NCI-H187 treated with DMSO at 0.1 percent for 48 hours (cell line): ENCODE measurements at regions not wholly inside any gene's neighbourhood (a gene's known extent, or its start where the extent isn't known, plus 50 kb on each side); places are given as distances from the start of the nearest gene placed in this dataset.

Experiments used
- DNase-seq: peaks from one replicate; lab custom pipeline; 2025; lab: John Stamatoyannopoulos, UW

DNA sequence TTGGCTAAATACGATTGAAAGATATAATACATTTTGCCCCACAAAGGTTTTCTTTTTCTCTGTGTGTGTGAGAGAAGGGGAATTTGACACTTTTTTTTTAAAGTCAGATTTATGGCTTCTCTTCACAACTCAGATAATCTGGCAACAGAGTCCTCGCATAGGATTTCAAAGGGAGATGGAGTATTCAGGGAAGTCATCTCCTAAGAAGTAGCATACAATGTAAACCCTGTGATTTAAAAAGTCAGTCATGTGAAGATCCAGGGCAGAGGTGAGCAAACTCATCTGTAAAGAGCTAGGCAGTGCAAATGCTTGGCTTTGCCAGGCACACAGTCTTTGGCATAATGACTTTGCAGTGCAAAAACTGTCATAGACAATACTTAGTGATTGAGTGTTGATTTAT is 1526.3 kb downstream of the AACS start:
- DNase-seq = no peak

DNA sequence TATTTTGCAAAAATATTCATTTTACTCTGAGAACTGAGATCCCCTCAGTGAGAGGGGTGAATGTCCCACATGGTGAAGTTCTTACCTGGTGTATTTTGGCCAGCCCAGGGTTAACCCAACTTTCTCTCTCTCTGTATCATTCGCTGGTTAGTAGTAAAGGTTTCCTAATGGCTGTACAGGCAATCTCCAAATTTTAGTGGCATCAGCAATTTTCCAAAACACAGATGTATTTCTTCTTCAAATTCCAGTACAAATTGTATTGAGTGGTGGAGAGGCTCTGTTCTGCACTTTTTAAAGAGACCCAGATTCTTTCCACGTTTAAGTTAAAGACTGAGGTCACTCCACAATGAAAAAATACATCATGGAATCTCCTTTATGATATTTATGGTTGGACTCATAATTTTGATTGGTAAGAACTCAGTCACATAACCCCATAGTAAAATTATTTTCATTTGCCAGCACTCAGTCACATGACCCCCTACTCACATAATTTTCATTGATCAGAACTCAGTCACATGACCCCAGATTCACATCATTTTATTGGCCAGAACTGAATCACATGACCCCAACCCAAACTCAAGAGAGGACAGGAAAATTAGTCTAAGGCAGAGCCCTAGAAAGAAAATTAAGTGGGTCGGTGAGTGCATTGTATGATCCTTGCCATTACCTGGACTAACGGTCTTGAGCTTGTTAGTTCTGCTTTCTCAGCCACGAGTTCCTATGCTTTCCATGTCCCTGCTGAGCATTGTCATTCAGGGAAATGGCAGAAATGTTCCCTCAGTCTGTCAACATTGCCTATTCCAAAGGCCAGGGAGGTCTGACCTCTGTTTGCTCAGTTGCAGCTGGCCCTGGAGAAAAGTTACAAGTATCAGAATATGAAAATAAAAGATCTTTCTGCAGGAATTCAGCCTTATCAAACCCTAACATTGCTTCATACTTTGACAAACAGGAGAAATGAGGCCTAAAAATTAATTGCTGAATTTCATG is 1536.2 kb downstream of the AACS start:
- DNase-seq = no peak

DNA sequence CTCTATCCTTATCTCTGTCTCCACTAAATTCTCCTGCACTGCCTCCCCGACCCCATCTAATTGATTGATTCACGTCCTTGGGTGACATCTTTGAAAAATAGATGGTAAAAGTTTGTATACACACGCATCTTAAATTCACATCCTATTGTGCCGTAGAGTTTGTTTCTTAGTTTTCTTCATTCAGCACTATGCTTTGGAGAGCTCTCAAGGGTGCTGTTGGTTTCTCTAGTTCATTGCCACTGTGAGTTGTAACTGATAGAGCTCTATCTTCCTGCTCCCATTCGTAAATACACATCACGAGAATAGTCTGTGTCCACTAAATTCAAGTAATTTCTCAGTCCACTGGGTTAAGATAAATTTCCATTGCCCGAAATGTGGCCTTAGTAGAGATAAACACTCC is 1537.4 kb downstream of the AACS start:
- no peak for DNase-seq

DNA sequence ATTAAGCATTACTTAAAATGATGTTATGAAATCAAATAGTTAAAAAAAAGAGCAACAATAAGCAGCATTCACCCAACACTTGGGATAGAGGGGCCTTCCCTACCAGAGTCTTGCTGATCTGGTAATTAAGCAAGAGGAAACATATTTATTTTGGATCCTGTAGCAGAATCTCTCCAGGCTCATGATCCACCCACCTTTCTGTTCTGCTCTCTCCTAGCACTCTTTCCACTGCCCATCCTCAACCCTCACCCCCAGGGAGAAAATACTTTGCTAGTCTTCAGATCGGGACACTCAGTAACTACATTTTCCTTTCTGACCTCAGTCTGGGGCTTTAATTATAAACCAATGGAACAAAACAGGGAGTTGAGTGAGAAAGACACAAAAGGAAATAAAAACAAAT is 1541.9 kb downstream of the AACS start:
- DNase-seq = no peak

DNA sequence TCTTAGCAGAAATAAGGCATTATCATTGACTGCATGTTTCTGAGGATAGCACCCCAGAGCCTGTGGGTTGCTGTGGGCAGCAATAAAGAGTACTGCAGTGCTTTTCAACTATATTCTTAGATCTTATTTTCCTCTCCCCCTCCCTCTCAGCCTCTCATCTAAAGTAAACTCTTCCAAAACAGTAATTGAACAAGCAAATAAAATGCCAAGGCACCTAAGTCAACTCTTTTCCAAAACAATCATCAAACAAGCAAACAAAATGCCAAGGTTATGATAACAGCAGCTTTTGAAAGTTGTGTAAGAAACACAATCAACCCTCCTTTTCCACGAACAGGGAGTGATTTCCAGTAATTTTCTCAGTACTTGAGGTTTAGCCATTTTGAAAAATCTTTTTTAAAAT is 1542.6 kb downstream of the AACS start:
- DNase-seq = no peak

DNA sequence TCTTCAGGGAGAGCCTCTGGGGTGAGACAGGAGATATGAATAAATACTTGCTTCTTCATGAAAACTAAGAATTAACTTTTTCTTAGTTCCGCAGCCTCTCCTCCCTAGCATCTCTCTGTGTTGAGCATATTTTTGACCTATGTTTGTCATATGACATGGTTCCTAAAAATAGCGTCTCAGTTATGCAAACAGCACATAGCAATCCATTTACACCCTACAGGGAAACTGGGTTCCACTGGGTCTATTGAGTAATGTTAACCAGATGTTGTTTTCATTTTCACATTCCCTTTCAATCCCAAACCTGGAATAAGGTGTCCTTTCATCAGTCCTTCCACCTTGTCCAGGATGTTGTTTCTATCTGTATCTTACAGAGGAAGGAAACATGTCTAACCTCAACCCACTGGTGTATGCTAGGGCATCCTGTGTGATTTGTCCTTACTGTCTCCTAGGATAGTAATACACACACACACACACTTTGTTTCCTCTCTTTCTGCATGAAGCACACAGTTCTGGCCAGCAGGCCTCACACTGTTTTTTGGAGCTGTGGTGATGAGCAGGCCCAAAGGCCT is 1543.5 kb downstream of the AACS start:
- DNase-seq = no peak

DNA sequence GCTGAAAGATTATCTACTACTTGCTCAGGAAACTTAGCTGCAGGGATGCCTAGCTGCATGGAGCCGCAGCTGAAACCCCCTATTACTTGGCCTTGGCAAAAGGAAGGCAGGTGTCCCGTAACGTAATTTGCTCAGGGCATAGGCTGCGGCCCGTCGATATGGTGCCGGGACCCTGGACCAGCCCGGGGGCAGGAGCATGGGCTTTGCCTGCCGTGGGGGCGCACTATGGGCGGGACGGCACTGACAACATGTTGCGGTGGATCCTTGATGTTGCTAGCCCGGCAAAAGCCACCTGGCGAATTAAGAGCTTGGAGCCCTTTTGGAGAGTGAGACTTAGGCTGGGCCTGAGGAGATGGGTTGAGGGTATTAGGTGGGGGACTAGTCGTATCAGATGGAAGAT is 1551.2 kb downstream of the AACS start:
- no peak for DNase-seq

DNA sequence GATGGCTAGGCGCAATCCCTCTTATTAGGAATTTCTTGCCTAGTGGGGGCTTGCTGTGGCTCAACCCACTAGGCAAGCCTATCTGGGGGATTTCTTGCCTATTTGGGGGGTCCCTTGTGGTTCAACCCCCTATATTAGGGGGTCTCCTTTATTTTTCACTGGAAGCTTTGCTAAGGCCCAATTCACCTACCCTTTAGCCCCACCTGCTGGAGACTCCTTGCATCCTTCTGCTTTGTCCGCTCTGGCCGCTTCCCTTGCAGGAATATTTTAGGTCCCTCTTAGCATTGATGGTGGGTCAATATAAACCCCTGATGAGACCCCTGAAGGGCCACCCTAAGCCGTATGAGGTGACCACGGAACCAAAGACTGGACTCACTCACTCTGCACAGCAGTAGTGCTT is 1552.1 kb downstream of the AACS start:
- no peak for DNase-seq

DNA sequence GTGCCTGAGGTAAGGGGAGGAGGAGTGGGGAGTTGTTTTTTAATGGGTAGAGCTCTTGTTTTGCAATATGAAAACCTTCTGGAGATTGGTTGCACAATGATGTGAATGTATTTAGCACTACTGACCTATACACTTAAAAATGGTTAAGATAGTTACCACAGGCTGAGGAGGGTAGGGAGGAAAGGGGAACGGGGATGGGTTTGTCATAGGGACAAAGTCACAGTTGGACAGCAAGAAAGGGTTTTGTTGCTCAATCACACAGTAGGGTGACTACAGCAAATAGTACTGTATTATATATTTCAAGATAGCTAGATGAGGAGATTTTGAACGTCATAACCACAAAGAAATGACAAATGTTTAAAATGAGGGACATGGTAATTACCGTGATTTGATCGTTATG is 1562.4 kb downstream of the AACS start:
- no peak for DNase-seq

DNA sequence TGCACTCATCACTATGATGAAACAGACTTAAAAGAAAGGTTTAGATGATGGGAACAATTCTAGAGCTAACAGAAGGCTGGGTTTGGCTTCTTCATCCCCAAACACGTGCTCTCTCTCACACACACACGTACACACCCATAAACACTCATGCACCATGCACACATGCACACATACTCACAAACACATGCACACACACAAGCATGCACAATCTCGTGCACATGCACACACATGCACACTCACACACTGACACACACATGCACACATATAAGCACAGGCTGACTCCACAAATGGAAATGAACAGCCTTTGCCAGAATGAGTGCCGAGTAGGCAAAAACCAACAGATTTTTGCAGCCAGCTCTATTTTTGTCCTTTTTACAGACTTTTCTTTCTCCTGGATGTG is 1571.6 kb downstream of the AACS start:
- no peak for DNase-seq

DNA sequence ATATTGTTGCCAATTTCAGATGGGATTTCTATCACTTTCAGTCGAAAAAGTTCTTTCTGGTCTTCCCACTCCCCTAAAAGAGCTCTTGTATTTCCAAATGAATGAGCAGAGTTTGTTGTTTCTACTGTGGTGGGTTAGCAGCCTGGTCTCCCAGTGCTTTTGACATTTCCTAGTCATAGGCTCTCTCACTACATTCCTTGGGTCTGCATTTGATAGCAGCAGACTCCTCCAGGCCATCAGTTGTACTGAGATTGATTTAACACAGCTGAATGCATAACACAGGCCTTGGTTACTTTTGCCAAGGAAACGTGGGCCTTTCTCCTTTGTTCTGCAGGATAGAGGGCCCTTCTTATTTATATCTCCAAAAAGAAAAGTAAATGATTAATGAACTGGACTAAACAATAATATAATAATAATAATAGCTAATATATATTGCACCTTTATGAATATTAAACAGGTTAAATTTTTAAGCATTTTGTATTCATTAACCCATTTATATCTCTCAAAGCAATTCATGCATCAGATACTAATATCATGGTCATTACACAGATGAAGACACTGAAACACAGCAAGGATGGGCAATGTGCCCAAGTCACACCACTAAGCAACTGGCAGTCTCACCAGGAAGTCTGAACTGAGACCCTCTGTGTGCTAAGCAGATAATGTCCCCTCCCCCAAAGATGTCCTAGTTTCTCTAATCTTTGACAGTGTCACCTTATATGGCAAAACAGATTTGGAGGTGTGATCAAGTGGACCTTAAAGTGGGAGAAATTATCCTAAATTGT is 1579.2 kb downstream of the AACS start:
- DNase-seq = no peak

DNA sequence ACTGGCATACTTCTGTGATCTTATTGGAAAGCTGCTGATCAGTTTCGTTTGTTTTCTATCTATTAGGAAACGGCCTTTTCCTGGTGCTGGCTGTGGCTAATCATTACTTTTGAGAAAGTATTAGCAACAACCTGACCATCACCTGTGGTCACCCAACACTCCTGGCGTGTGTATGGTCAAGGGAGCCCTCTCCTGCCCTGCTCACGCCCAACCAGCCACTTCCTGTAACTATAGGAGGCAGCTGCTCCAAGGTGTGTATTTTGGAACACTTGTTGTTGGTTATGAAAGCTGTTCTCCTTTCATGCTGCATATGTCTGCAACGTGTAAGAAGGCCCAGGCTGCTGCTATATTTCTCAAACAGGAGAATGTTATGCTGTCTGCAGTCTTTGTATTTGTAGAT is 1582.8 kb downstream of the AACS start:
- no peak for DNase-seq

DNA sequence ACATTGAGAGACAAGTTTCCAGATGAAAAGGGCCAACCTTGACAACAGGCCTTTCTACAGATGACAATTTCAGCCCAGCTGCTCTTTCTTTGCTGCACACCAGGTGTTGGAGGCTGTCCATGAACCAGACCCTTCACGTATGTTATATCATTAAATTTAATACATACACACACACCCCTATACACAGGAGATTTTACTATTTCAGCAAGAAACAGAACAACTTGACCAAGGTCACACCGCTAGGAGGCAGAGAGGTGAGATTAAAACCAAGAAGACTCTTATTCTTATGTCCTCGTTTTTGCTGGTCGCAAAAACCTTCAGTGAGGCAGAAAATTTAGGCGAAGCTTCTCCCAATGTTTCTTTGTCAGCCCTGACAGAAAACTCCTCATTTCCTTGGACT is 1585.9 kb downstream of the AACS start:
- DNase-seq = no peak

DNA sequence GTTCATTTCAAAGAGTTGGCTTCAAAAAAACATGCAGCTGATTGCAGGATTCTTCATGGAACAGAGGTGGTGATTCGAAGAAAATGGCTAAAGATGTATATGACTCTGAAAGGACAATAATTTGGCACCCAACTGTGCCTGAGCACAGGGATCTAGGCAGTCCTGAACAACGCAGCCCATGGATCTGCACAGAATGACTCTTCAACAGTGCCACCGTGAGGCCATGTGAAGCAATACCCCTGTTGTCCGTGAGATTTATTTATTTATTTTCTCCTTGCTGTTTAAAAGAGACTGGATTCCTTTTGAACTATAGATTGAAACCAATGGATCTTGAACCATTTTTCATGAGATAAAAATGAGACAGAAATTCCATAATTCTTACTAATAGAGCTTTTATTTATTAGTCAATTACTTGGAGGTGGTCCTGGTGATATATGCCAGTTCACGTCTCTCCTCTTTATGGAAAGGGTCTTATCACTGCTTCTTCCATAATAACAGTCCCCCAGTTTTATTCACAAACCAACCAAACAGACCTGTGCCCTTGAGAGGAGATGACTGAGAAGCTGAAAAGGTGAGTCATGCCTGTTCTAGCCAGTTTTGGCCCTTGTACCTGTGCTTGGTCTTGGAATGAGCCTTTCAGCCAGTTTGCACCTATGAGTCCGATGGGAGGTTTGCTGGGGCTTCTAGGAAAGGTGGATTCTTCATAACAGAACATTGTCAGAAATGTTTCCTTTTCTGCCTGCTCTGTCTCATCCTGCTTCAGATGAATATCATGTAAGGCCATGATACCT is 1598.3 kb downstream of the AACS start:
- no peak for DNase-seq

DNA sequence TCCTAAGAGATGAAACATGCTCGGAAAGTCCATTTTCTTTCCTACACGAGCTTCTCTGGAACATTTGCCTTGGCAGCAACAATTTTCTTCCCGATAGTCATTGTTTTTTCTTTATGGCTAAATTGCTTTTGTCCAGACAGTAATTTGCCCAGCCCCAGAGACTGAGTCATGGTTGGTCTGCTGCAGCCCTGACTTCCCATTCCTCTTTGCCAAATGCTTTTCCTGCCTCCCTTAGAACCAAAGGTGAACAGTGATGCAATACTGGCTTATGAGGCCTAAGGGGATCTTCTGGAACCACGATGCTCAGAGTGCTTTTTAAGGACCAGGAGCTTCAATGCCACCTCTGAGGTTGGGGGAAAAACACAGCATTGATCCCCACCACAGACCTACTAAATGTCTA is 1599.6 kb upstream of the TMEM132C start:
- no peak for DNase-seq

DNA sequence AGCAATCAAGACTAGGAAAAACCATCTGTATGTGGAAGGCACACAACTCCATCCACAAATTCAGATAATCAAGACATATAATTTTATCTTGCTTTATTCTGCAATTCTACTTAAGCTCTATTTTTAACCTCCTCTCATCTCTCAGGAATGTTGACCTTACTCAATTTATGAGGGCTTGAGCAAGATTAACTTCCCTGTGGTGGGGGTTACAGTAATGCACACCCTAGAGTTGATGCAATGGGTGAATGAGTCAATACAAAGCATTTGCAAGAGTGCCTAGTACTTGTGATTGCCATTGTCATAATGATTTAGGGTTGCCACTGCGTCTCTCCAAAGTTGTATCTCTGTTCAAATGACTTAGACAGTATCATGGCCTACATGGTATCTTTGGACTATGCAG is 1598.4 kb upstream of the TMEM132C start:
- DNase-seq = no peak

DNA sequence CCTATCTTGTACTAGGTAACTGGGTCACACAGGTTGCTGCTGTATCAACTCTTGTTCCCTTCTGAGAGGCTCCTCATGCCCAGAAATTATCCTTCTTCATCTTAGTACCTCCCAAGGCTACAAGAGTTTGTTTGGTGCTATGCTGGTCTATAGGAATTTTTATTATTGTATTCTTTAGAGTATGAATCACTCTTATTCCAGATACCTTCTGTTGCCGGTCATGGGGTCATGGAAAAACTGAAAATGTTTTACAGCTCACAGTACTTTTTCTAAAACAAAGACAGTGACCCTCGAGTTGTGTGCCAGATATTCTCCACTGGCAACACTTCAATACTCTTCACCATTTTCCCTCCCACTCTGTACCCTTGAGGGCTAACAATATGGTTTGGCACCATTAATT is 1598.0 kb upstream of the TMEM132C start:
- no peak for DNase-seq

DNA sequence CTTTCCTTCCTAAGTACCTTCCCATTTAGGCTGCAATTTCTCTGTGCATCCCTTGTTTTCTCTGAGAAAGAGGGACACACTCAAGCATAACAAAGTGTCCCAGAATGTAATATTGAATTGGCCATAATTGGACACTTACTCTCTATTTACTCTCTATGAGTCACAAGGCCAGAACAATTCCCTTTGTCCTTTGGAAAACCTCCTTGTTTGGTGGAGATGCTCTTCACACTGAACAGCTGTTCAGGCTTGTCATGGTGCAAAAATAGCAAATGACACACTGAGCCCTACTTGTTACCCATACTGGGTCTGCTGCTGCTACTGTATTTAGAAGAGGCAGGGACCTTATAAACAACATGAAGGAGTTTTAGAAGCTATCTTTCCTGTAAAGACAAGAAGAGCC is 1590.5 kb upstream of the TMEM132C start:
- DNase-seq = no peak

DNA sequence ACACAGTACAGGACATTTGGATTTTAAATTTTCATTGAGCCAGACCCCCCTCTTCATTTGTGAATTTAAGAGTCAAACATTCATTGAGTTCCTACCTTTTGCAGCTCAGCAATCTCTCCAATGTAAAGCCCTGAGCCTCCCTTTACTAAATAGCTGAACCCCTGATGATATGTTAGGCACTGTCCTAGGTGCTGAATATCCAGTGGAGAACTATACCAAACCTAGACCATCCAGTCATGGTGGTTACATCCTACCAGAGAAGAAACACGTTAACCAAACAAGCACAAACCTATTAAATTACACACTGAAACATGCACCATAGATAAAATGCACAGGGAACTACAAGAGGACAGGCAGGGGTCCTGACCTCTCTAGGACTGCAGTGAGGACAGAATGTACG is 1585.3 kb upstream of the TMEM132C start:
- no peak for DNase-seq

DNA sequence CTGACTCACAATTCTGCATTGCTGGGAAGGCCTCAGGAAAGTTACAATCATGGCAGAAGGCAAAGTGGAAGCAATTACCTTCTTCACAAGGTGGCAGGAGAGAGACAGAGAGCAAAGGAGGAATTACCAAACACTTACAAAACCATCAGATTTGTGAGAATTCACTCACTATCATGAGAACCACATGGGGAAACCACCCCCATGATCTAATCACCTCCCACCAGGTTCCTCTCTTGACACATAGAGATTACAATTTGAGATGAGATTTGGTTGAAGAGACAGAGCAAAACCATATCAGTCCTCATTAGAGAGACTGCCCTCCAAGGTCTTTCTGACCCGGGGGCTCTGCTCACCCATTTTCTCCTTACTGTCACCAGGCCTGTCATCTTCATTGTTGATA is 1582.3 kb upstream of the TMEM132C start:
- DNase-seq = no peak

DNA sequence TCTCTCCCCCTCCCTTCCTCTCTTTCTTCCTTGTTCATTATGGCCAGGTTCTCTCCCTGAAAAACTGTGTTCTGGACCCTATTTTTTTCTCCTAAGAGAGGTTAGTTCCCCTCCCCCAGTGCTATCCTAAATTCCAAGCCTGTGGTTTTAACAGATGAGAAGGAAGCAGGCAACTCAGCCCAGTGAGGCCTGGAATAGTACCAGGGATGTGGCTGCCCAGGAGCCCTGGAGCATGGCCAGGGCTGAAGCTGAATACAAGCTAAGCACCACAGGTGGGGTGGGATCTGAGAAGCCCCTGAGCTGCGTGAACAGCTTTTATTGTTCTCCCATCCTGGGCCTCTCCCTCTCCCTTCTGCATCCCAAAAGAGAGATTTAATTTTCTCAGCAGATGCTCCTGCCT is 1581.3 kb upstream of the TMEM132C start:
- DNase-seq = no peak

DNA sequence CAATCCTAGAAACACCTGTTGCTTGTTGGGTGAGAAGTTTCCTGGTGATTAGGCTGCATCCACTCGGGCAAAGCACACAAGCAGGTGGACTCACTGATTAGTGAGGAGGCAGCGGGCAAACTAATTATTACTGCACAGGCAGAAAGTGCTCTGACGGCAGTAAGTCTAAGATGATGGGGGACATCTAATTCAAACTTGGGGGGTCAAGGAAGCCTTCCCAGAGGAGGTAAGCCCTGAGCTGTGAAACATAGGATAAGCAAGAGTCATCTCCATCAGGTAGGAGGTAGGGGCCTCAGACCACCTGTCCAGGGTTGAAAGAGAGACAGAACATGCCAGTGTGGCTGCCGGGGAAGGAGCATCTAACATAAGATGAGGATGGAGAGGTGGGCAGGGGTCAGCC is 1578.4 kb upstream of the TMEM132C start:
- DNase-seq = no peak
